ENCODE measurements at regions not wholly inside any gene's neighbourhood (a gene's known extent, or its start where the extent isn't known, plus 50 kb on each side); places are given as distances from the start of the nearest gene placed in this dataset.
"Not testable (repeated sequence)": the region's sequence is repeated elsewhere in the genome, so short reads cannot be mapped to it uniquely, and the experiment has no call there.

GRCh38 chr12:25615119-25615518, 62.0 kb upstream of the LMNTD1 start:
- DNase-seq (ENCODE audit: low spot score) = peak; percentile 24

DNA sequence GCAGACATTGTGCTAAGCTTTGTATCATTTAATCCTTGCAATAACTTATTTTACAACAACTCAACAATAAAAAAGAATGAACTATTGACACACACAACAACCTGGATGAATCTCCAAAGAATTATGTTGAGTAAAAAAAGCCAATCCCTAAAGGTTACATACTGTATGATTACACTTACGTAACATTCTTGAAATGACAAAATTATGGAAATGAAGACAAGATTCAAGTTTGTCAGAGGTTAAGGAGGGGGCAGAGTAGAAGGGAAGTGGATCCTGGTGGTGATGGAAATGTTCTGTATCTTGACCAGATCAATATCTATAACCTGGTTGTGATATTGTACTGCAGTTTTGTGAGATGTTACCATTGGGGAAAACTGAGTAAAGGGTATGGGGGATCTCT, 63.2 kb upstream of the LMNTD1 start:
- no peak for DNase-seq (ENCODE audit: low spot score)

DNA sequence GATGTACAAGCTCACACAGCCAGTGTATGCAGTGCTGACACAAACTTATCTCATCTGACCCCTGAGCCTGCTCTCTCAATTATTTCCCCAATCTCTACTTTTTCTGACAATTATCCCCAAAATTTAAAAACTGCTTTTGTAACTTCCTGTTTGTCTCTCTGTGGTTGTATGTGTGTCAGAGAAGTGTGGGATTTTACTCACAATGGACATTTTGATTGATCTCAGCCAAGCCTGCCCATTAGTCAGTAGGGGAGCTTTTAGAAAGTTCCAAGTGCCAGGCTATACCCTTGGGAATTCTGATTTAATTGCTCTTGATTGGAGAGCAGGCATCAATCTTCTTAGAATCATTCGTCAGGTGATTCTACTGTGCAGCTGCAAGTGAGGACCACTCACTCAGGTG, 64.9 kb upstream of the LMNTD1 start:
- DNase-seq (ENCODE audit: low spot score) = no peak

- no peak for DNase-seq (ENCODE audit: low spot score)
These were observed 70.7 kb upstream of the LMNTD1 start for GRCh38 chr12:25623816-25624215.

DNA sequence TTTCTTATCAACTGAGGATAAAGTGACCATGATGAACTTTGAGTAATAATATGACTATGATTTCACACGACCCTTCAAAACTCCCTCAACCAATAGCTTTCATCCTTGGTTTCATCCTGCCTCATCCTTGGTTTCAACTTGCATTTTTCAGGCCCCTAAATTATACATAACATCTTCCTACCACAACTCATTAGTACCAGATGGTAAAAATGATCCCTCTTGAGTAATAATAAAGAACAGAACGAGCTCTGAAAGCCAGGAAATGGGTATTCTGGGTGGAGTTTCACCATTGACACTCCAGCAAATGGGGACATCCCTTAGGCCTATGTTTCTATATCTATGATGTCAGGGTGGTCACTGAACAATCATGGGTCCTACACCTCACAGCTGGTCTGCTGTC, 72.1 kb upstream of the LMNTD1 start:
- DNase-seq (ENCODE audit: low spot score) = no peak

DNA sequence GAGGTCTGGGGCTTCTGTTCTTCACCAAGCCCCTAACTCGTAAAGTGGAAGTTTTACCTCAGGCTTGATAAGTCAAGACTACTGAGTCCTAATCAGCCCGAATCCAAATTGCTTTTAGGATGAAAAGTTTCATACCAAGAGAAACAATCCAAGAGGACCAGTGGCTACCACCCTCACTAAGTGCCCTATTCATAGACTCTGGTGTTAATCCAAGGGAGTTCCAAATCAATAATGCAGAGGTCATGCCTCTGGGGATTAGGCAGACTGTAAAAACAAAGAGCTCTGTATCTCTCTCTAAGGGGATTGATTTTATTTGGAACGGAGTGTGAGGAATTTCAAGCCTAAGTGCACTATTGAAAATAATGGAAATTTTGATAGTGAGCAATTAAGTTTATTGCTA, 76.3 kb upstream of the LMNTD1 start:
- DNase-seq (ENCODE audit: low spot score) = no peak

DNA sequence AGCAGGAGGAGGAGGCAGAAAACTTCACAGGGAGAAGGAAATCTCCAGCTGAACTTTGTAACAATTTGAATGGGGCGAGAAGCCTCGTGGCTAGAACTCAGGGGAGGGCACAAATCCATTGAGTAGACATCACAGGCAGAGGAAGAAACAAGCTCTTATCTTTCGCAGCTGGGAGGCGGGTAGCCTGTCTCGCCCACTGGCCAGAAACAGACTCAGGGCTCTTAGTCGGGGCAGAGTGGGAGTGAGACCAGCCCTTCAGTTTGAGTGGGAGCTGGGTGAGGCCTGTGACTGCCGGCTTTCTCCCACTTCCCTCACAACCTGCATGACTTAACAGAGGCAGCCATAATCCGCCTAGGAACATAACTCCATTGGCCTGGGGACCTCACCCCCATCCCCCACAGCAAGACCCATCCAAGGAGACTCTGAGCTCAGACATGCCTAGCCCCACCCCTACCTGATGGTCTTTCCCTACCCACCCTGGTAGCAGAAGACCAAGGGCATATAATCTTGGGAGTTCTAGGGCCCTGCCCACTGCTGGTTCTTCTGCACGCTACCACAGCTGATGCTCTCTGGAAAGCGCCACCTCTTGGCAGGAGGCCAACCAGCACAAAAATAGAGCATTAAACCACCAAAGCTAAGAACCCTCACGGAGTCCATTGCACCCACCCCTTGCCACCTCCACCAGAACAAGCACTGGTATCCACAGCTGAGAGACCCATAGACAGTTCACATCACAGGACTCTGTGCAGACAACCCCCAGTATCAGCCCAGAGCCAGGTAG, 77.8 kb upstream of the LMNTD1 start:
- DNase-seq (ENCODE audit: low spot score) = not testable (repeated sequence)

DNA sequence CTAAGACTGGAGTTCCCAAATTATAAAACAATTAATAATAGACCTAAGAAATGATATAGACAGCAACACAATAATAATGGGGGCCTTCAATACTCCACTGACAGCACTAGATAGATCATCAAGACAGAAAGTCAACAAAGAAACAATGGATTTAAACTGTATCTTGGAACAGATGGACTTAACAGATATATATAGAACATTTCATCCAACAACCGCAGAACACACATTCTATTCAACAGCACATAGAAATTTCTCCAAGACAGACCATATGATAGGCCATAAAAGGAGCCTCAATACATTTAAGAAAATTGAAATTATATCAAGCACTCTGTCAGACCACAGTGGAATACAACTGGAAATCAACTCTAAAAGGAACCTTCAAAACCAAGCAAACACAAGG, 80.1 kb upstream of the LMNTD1 start:
- DNase-seq (ENCODE audit: low spot score) = not testable (repeated sequence)

DNA sequence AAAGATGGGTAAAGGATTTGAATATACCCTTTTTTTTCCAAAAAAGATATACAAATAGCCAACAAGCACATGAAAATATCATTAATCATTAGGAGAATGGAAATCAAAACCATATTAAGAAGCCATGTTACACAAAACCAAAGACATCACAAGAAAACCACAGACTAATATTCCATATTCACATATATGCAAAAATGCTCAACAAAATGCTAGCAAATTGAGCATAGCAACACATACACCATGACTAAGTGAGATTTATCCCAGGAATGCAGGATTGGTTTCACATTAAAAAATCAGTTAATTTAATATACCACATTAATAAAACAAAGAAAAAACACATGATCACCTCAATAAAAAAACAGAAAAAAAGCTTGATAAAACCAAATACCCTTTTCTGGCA, 84.7 kb upstream of the LMNTD1 start:
- no peak for DNase-seq (ENCODE audit: low spot score)

GRCh38 chr12:25639406-25639805, 86.3 kb upstream of the LMNTD1 start:
- DNase-seq (ENCODE audit: low spot score) = no peak

DNA sequence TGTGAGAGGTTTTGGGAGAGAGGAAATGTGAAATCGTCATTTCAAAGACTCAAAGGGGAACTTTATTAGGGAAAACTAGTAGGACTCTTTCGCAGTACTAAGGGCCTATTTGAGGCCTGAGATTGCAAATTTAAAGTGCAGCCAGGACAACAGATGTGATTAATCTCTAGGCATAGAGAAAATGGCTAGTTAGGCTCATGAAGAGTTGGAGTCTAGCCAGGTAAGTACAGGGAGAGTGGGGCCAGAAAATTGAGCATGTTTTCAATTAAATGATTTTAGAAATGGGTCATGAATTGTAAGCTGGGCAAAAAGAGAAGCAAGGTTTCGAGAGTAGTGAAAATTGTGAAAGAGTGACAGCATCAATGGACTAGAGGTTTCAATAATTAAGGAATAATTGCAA, 91.9 kb upstream of the LMNTD1 start:
- no peak for DNase-seq (ENCODE audit: low spot score)

DNA sequence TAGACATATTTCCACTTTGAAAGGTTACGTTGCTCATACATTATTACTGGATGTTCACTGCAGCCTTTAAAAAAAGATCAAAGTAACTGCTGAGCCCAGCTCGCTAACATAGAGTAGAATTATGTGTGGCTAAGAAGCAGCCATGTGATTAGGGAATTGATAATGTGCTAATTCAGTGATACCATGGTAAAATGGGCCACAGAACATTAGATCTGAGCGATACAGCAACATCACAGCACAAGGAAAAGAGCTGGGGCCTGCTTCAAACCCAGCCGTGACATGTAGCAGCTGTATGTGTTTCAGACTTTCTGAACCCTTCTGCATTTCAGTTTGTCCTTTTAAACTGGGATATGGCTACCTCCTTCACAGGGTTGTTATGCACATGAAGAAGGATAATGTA, 92.3 kb upstream of the LMNTD1 start:
- no peak for DNase-seq (ENCODE audit: low spot score)

GRCh38 chr12:25651931-25652330, 98.8 kb upstream of the LMNTD1 start:
- no peak for DNase-seq (ENCODE audit: low spot score)

GRCh38 chr12:25652371-25652770, 99.3 kb upstream of the LMNTD1 start:
- DNase-seq (ENCODE audit: low spot score) = no peak

GRCh38 chr12:25653487-25654175, 100.5 kb upstream of the LMNTD1 start:
- peak; percentile 57 for DNase-seq (ENCODE audit: low spot score)

GRCh38 chr12:25655702-25656101, 102.6 kb upstream of the LMNTD1 start:
- DNase-seq (ENCODE audit: low spot score) = no peak

DNA sequence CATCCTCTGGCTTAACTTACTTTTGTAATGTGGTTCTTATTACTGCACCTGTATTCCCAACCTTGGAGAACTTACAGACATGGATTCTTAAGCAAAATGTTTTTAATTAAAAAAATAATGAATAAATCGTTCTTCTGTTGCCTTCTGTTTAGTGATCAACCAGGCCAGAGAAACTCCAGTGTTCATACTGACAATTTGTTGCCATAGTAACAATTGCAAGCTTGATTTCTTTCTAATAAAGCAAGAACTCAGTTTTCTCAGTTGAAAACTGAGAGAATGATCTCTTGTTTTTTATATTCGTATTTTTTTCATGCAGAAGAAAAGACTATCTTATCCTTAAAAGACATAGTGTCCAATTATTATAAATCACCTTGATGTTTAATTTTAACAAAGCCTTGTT, 106.5 kb upstream of the LMNTD1 start:
- DNase-seq (ENCODE audit: low spot score) = no peak

- DNase-seq (ENCODE audit: low spot score) = no peak
These were observed 117.3 kb upstream of the LMNTD1 start for GRCh38 chr12:25670076-25671055.

- no peak for DNase-seq (ENCODE audit: low spot score)
These were observed 122.7 kb upstream of the LMNTD1 start for GRCh38 chr12:25675808-25676207.

DNA sequence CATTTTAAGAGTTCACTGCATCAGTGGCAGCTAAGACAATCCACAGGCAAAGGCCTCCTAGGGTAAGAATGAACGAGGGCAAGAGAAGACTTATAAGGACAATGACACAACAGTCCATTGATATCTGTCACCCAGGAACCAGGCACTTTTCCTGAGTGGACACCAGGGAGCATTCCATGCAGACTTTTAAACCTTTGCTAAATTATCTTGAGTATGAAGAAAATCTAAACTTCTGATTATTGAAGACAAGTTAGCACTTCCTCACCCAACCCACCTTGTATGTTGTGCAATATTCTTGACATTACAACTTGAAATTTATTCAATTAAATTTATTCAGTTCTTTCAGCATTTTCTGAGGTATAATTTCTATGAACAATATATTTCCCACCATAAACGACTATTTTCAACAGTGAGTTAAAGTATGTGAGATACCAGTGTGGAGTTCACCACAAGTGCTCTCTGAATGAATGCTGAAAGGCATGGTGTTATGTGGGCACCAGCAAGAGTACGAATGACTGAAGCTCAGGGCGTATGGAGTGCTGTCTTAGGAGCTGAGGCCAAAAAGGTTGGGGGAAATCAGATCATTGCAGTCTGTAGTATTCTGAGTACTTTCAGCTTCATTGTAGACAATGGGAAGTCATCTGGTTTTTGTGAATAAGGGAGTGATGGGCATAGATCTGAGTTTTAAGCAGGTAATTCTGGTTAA, 124.3 kb upstream of the LMNTD1 start:
- peak; percentile 23 for DNase-seq (ENCODE audit: low spot score)

- DNase-seq (ENCODE audit: low spot score) = no peak
These were observed 128.5 kb upstream of the LMNTD1 start for GRCh38 chr12:25681580-25681979.

GRCh38 chr12:25682421-25682820, 129.3 kb upstream of the LMNTD1 start:
- no peak for DNase-seq (ENCODE audit: low spot score)

Data from pons (tissue), 1 donor.